ENCODE measurements at regions not wholly inside any gene's neighbourhood (a gene's known extent, or its start where the extent isn't known, plus 50 kb on each side); places are given as distances from the start of the nearest gene placed in this dataset.

- TF ChIP-seq EZH2 (IDR thresholded peaks at IDR 0.05; ENCODE audit: low read depth) (no peak), CTCF (conservative IDR thresholded peaks at IDR 0.05) (no peak)
Observed at GRCh38 chr9:117907420-117907819, 203.2 kb downstream of the TLR4 start.
